Activated B cell treated with CpG ODN at 0.5 μM for 24 hours (primary cell): ENCODE measurements at regions not wholly inside any gene's neighbourhood (a gene's known extent, or its start where the extent isn't known, plus 50 kb on each side); places are given as distances from the start of the nearest gene placed in this dataset.

Experiments
- ATAC-seq: fragments of 200-7000 bp; cut with Tn5 transposase; one replicate; pipeline ENCODE4 v1.10.0; 2021; ENCODE audit warnings: low read depth, mild to moderate bottlenecking, moderate library complexity
- CTCF ChIA-PET: fragments of 350-600 bp; sonication (Branson Sonifier 250); formaldehyde crosslinking; loops from one replicate; lab custom pipeline; 2021; ENCODE audit warnings: antibody characterized with exemption; lab: Charles Lee
- POLR2A ChIA-PET: fragments of 350-600 bp; sonication (Branson Sonifier 250); formaldehyde crosslinking; loops from one replicate; lab custom pipeline; 2021; ENCODE audit warnings: antibody characterized with exemption; lab: Charles Lee
- DNase-seq: peaks from one replicate; pipeline ENCODE4 v3.0.0; 2022
- H3K27ac Mint-ChIP-seq: one replicate; pipeline ENCODE4 v1.8.0; 2020; ENCODE audit warnings: mixed read lengths
- H3K27me3 Mint-ChIP-seq: one replicate; pipeline ENCODE4 v1.8.0; 2021; ENCODE audit warnings: mixed read lengths
- H3K36me3 Mint-ChIP-seq: one replicate; pipeline ENCODE4 v1.8.0; 2021; ENCODE audit warnings: low read depth, mixed read lengths
- H3K4me1 Mint-ChIP-seq: one replicate; pipeline ENCODE4 v1.8.0; 2021; ENCODE audit warnings: mixed read lengths
- H3K4me3 Mint-ChIP-seq: one replicate; pipeline ENCODE4 v1.8.0; 2020; ENCODE audit warnings: mild to moderate bottlenecking, mixed read lengths
- H3K9me3 Mint-ChIP-seq: one replicate; pipeline ENCODE4 v1.8.0; 2020; ENCODE audit warnings: mixed read lengths
- CTCF ChIP-seq: fragments of 200-600 bp; IDR thresholded peaks from one replicate; pipeline ENCODE4 v1.8.0; 2022; ENCODE audit warnings: antibody characterized with exemption, mild to moderate bottlenecking
- intact Hi-C: fragments of 100-400 bp; cut with micrococcal nuclease; formaldehyde crosslinking; loops from one replicate; pipeline ENCODE4 v1.15.1; 2024

GRCh38 chr2:22697054-22697788 is 687.8 kb upstream of the KLHL29 start:
- H3K4me3 Mint-ChIP-seq: no peak overlapping the region
- no peaks in the 10 kb centered on the region for H3K9me3 Mint-ChIP-seq
- CTCF ChIA-PET: no interaction called here
- H3K4me1 Mint-ChIP-seq: no peaks in the 10 kb centered on the region
- no peak overlapping the region for H3K27ac Mint-ChIP-seq
- H3K36me3 Mint-ChIP-seq: no peaks in the 10 kb centered on the region
- ATAC-seq: no peak
- intact Hi-C loops: no loop called here
- DNase-seq: no peak
- POLR2A ChIA-PET: no interaction called here
- H3K27me3 Mint-ChIP-seq: no peaks in the 10 kb centered on the region
- TF ChIP-seq CTCF: no peak

- Mint-ChIP-seq H3K27ac (no peak overlapping the region), H3K36me3 (no peaks in the 10 kb centered on the region), H3K4me1 (no peaks in the 10 kb centered on the region), H3K4me3 (no peak overlapping the region), H3K27me3 (no peaks in the 10 kb centered on the region), H3K9me3 (peaks cover 5% of the 10 kb centered on the region)
- DNase-seq (no peak), ATAC-seq (no peak)
- POLR2A ChIA-PET: no interaction called here
- no peak for TF ChIP-seq CTCF
- intact Hi-C loops: no loop called here
- CTCF ChIA-PET: no interaction called here
Measured at GRCh38 chr2:22701561-22702160, 683.3 kb upstream of the KLHL29 start.

- Mint-ChIP-seq H3K27me3 (no peaks in the 10 kb centered on the region), H3K9me3 (peaks cover 11% of the 10 kb centered on the region), H3K4me3 (no peak overlapping the region), H3K27ac (no peak overlapping the region), H3K4me1 (no peaks in the 10 kb centered on the region), H3K36me3 (no peaks in the 10 kb centered on the region)
- no peak for DNase-seq
- intact Hi-C loops: no loop called here
- TF ChIP-seq CTCF: no peak
- CTCF ChIA-PET: no interaction called here
- ATAC-seq: no peak
- POLR2A ChIA-PET: no interaction called here
Measured at GRCh38 chr2:22703286-22703920, 681.6 kb upstream of the KLHL29 start.

GRCh38 chr2:22719396-22719795 is 665.6 kb upstream of the KLHL29 start:
- intact Hi-C loops: no loop called here
- TF ChIP-seq CTCF: no peak
- CTCF ChIA-PET: no interaction called here
- ATAC-seq (no peak), DNase-seq (no peak)
- Mint-ChIP-seq H3K36me3 (no peaks in the 10 kb centered on the region), H3K27ac (no peak overlapping the region), H3K9me3 (peaks cover 16% of the 10 kb centered on the region), H3K4me3 (no peak overlapping the region), H3K27me3 (no peaks in the 10 kb centered on the region), H3K4me1 (no peaks in the 10 kb centered on the region)
- POLR2A ChIA-PET: no interaction called here

GRCh38 chr2:22729466-22729865 is 655.5 kb upstream of the KLHL29 start:
- DNase-seq (no peak), ATAC-seq (no peak)
- Mint-ChIP-seq H3K4me1 (no peaks in the 10 kb centered on the region), H3K27me3 (no peaks in the 10 kb centered on the region), H3K27ac (no peak overlapping the region), H3K4me3 (no peak overlapping the region), H3K9me3 (peaks cover 19% of the 10 kb centered on the region), H3K36me3 (no peaks in the 10 kb centered on the region)
- TF ChIP-seq CTCF: no peak
- POLR2A ChIA-PET: no interaction called here
- intact Hi-C loops: no loop called here
- CTCF ChIA-PET: no interaction called here
